Globus pallidus (tissue), 1 donor: ENCODE measurements at regions not wholly inside any gene's neighbourhood (a gene's known extent, or its start where the extent isn't known, plus 50 kb on each side); places are given as distances from the start of the nearest gene placed in this dataset.
"Not testable (repeated sequence)": the region's sequence is repeated elsewhere in the genome, so short reads cannot be mapped to it uniquely, and the experiment has no call there.

Experiments
- DNase-seq: peaks from one replicate; pipeline ENCODE4 v3.0.0-alpha.2; 2015; ENCODE audit warnings: low spot score

GRCh38 chr7:142440906-142441411 is 183.1 kb upstream of the PRSS58 start:
- no peak for DNase-seq

DNA sequence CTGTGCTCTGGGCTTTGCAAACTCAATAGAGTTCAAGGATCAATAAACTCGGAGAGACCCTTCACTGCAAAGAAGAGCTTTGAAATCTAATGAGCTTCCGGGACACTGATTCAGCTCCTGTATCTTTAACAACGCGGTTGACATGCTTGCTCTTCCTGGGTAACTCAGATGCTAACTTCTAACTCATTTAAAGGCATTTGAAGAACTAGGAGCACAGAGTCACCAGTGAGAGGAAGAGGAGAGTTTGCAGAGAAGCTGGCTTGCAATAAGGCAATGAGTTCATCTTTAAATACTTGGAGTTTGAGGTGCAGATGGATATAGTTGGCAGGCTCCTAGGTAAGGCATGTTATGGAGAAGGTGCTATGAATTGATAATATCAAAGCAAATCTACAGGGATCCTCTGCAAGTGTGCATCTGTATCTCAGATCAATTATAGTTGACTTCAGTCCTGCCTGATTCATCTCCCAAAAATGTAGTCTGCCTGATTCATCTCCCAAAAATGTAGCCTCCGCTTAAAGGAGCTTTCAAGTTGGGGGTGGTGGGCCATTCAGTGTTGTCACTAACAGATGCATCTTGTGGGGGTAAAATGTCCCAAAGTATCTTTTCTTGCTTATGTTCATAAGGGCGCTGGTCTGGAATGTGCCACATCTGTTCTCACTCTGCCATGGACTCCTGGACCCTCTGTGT is 182.5 kb upstream of the PRSS58 start:
- no peak for DNase-seq

DNA sequence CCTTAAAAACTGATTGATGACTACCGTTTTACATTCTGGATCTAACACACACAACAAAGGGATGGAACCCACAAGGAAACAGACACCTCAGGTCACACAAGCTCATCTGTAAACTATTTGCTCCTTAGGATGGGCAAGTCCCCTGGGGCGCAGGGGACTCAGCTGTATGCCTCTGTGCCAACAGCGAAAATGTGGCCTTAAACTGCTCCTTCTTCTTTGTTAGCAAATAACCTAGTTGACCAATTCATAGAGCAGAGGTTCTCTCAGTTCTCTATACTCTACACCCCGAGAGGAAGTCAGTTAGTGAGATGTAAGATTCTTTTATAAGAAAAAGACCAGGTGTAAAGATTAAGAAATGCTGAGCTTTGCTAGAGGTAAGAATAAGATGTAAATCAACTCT is 181.9 kb upstream of the PRSS58 start:
- no peak for DNase-seq

DNA sequence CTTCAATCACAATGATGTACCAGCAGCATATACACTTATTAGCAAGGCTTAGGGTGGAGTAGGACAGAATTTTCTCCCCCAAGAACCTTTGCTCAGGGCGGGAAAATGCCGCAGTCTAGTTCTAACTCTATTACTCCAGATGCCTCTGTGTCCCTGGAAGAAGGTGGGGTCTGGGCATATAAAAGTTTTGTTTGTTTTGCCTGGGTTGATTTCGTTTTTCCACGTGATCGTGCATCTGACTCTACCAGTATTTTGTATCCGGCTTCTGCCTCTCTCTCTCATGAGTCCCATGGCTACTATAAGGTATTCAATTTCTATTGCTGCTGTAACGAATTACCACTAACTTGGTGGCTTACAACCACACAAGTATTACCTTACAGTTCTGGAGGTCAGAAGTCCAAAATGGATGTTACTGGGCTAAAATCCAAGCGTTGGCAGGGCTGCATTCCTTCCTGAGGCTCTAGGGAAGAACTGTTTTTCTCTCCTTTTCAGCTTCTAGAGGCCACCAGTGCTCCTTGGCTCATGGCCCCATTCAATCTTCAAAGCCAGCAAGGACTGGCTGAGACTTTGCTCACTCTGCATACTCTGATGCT is 181.2 kb upstream of the PRSS58 start:
- no peak for DNase-seq

GRCh38 chr7:142438235-142438922 is 180.5 kb upstream of the PRSS58 start:
- DNase-seq, result peak; percentile 36

DNA sequence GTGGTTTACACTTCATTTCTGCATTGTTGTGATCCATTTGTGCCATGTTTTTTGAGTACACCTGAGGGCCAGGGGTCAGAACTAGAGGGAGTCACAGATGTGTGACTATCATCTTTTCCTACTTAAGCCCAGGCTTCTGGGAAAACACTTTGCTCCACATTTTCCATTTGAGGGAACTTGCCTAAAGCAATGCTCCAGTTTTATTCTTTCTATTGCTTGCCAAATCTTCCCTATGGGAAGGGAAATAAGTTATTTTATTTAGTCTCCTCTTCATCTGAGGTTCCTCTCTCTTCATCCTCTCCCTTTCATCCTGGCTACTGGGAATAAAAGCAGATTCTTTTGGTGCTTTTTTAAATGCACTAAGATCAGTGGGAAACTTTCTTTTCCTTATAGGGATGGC is 179.9 kb upstream of the PRSS58 start:
- DNase-seq, result no peak

DNA sequence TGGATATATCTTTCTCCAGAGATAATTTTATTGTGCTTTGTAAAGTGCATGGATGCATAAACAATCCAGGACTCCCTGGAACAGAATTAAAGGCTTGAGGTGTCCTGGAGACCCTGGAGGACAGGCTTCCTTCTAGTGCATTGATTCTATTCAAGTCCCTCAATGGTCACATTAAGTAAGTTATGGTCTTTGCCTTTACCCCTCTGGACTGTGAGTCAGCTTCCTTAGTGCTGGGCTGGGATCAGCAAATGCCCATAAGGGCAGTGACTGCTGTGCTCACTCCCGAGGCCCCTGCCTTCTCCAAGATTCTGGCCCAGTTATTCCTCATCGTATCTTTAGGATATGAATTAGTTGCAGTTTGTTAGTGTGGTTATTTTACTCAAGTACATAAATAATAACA is 178.7 kb upstream of the PRSS58 start:
- no peak for DNase-seq

DNA sequence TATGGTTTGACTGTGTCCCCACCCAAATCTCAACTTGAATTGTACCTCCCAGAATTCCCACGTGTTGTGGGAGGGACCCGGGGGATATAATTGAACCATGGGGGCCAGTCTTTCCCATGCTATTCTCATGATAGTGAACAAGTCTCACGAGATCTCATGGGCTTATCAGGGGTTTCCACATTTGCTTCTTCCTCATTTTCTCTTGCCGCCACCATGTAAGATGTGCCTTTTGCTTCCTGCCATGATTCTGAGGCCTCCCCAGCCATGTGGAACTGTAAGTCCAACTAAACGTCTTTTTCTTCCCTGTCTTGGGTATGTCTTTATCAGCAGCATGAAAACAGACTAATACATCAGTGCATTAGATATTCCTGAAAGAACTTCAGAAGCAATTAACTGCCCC is 177.7 kb upstream of the PRSS58 start:
- not testable (repeated sequence) for DNase-seq

- no peak for DNase-seq
Observed at GRCh38 chr7:142434666-142435167, 176.9 kb upstream of the PRSS58 start.

- DNase-seq, result not testable (repeated sequence)
Observed at GRCh38 chr7:142434133-142434532, 176.3 kb upstream of the PRSS58 start.

DNA sequence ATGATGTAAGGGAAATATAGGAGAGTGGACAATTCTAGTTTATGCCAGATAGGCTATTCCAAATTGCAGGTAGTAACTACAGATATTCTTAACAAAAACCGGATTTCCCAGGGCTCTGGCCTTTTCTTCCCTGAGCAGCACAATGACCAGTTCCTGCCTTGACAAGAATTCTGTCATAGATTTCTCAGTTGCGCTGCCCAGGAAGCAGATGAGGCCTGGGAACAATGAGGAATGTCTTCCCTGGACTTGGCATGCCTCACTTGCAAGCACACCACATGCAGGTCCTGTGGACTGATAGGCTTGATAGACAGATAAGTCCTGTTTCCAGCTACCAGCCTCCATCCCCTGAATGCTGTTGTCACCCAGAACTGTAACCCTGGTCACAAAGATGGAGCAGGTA is 174.5 kb upstream of the PRSS58 start:
- DNase-seq, result no peak

DNA sequence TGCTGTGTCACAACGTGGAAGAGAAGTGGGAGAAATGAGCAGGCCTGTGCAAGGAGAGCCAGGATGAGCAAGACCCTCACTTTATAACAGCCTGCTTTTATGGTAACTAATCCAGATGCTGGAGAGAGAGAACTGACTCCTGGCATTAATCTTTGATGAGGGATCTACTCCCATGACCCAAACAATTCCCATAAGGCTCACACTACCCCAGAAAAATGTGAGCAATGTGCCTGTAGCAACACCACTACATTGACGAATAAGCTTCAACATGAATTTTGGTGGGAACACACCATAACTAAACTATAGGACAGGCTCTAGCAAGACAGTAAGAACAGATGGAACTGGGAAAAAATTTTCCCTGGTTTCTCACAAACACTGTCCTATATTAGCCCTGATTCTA is 173.6 kb upstream of the PRSS58 start:
- DNase-seq, result no peak

- DNase-seq, result no peak
Observed at GRCh38 chr7:142428094-142428493, 170.2 kb upstream of the PRSS58 start.

GRCh38 chr7:142425281-142425680 is 167.4 kb upstream of the PRSS58 start:
- no peak for DNase-seq

DNA sequence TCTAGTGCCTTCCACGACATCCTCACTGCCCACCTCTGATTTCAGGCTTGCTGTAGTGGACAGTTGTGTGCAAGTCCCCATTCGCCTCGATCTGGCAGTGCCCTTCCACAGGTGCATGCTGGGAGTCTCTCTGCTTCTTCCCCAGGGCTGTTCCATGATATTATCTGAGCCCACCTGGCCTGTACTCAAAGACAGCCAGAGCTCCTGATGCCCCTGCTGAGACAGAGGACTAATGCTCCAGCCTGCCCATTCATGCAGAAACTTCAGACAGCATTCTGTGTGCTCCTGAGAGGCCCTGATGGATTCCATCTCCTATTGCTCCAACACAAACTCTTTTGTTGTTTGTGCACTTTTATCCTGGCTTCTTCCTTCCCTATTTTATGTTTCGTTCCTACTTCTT is 164.8 kb upstream of the PRSS58 start:
- no peak for DNase-seq

- DNase-seq, result no peak
Observed at GRCh38 chr7:142420554-142421362, 162.9 kb upstream of the PRSS58 start.

- no peak for DNase-seq
Observed at GRCh38 chr7:142418326-142418725, 160.5 kb upstream of the PRSS58 start.

DNA sequence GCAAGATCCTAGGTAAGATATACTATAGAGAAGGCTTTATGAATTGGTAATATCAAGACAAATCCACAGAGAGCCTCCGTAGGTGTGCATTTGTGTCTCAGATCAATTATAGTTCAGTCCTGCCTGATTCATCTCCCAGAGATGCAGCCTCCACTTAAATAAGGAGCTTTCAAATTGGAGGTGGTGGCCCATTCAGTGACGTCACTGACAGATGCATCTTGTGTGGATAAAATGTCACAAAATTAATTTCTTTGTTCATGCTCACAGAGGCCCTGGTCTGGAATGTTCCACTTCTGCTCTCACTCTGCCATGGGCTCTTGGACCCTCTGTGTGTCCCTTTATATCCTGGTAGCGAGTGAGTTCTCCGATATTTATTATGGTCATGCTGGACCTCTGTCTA is 157.1 kb upstream of the PRSS58 start:
- DNase-seq, result no peak

DNA sequence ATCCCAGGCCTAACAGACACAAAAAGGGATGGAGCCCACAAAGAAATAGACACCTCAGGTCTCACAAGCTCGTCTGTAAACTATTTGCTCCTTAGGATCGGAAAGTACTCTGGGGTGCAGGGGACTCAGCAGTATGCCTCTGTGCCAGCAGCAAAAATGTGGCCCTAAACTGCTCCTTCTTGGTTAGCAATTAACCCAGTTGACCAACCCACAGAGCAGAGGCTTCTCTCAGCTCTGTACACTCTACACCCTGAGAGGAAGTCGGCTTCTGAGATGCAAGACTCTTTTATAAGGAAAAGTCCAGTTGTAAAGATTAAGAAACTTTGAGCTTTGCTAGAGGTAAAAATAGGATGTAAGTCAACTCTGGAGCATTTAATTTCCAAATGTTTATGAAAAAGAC is 156.3 kb upstream of the PRSS58 start:
- no peak for DNase-seq

DNA sequence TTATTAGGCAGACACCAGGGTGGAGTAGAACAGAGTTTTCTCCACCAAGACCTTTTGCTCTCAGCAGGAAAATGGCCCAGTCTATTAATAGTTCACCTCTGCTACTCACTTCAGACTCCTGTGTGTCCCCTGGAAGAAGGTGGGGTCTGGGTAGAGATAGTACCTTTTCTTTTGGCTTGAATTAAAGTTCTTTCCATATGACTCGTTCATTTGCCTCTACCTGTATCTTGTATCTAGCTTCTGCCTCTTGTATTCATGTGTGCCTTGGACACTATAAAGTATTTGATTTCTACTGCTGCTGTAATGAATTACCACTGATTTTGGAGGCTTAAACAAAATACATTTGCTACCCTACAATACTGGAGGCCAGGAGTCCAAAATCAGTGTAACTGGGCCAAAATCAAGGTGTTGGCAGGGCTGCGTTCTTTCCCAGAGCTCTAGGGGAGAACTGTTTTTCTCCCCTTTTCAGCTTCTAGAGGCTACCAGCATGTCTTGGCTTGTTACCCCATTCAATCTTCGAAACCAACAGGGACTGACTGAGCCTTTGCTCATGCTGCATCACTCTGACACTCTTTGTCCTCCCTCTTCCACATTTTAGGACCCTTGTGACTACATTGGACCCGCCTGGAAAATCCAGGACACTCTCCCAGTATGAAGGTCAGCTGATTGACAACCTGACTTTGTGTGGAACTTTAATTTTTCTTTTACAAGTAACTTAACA is 155.6 kb upstream of the PRSS58 start:
- no peak for DNase-seq

- DNase-seq, result peak; percentile 16
Observed at GRCh38 chr7:142412551-142413193, 154.8 kb upstream of the PRSS58 start.
